Activated CD4-positive, alpha-beta T cell treated with anti-CD3 and anti-CD28 coated beads for 4 hours (primary cell): ENCODE measurements at regions not wholly inside any gene's neighbourhood (a gene's known extent, or its start where the extent isn't known, plus 50 kb on each side); places are given as distances from the start of the nearest gene placed in this dataset.

ENCODE experiments used
- DNase-seq, 2 donors: peaks; one replicate each; pipeline ENCODE4 v3.0.0-alpha.2; 2020

DNA sequence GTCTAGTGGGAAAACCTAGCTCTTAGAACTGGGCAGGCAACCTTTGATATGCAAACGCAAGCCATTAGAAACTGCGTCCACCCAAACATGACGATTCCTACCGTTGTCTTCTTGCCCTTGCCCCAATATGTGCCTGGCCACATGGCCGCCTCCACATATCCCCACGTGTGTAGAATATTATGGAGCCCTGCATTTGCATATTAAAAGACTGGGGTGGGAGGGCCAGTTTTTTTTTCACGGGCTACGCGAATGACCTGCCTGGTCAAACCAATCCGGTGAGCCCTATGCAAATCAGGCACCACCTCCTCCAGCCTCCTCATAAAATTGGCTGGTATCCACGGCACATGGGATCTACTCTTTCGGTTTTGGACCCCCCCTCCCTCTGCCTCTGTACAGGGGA lies 381.0 kb upstream of the RGMA start:
- no peak for DNase-seq

DNA sequence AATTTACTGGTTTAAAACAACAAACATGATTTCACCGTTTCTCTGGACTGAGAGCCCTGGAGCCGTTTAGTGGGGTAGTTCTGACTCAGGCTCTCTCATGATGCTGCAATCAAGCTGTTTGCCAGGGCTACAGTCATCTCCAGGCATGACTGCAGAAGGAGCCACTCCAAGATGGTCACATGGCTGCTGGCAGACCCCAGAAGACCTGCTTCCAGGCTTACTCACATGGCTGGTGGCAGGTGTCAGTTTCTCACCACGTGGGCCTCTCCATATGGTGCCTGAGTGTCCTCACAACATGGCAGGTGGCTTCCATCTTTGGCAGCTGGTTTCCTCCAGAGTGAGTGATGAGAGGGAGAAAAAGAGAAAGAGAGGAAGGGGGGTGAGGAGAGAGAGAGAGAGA lies 378.3 kb upstream of the RGMA start:
- no peak for DNase-seq

DNA sequence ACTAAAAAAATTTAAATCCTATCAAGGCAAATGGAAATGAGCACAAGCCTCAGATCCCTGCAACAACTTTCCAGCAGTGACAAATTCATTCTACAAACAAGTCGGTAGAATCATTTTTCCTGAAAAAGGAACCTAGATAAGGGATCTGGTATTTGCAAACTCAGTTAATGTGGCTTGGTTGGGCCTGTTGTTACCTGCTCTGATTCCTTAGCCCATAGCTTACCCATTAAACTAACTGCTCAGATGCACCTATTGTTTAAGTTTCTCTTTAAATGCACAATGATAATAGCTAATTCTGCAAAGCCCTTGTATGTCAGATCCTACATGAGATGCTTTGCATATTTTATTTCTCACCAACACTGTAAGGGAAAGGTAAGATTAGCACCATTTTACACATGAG lies 377.4 kb upstream of the RGMA start:
- DNase-seq = no peak

DNA sequence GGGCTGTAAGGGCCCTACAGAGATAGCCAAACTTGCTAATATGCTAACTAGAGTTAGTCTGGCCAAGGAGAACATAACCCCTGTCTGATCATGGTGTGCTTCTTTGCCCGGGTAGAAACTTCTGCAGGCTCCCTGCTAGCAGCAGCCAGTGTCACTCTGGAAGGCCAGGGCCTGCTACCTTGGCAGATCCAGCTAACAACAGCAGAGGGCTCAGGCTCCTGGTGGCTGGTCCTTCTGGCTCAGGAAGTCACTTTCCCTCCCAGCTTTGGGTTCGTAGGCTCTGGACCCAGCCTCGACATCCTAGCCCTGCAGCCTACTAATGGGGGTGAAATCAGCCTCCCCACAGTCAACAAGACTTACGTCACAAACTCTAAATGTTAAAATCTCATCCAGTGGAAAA lies 373.7 kb upstream of the RGMA start:
- no peak for DNase-seq

DNA sequence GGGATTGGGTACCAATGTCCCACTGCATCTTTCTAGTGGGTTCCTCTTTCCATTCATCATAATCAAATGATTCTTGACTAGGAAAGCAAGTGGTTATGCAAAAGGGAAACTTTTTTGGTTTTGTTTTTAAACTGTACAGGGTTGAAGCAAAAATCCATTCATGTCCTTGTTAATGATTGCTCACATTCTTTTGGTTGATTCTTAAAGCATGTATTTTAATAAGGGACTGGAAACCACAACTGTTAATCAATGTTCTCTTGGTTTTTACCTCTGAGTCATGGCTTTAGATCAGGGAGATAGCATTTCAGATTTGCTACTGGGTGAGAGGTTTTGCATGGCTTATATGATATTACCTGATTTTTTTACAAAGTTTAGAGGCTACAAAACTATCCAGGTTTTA lies 371.7 kb upstream of the RGMA start:
- no peak for DNase-seq

DNA sequence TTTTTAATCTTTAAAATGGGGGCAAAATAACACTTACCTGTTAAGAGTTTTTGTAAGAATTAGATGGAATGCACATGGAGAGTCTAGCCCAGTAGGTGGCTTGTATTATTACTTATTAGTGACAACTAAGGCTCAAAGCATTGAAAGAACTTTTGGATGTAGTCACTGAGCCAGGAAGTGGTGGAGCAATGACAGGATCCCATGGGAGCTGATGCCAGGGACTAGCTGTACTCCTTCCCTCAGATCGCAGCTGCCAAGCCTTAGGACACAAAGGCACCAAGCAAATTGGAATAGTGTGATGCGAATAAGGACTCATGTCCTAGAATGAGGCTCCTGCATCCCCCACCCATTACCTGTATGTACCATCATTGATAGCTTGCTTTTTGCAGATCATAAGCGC lies 370.4 kb upstream of the RGMA start:
- no peak for DNase-seq

DNA sequence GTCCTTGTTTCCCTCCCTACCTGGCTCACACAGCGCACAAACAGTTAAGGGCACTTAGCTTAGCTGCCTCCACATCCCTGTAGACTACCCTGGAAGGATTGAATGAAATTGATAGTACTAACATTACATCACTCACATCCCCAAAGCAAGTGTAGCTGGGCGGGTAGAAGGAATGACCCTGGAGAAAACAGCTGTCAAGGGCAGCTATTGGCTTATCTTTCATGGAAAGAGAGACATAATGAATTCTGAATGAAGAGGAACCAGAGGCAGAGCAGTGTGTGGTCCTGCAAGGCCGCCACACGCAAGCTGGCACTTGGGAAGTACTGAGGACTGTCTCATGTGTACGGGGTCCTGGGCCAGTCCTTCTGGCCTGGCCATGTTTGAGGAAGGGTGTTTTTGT lies 369.6 kb upstream of the RGMA start:
- no peak for DNase-seq

DNA sequence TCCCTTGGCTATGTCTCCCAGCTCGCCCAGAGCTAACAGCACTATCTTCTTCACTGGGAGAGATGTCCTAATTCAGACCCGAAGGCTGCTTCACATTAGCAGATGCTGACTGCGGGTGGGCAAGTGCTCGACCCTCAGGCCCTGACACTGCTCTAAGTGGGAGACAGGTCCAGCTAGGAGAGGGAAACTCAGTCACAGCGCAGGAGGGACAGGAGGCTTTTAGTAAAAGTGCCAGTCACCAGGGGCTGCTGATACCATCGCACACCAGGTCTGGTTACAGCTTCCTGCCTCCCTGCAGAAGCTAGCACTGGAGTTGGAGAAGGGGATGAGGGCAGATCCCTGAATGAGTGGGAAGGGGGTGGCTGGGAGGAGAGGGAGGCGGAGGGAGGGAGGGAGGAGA lies 365.8 kb upstream of the RGMA start:
- no peak for DNase-seq

DNA sequence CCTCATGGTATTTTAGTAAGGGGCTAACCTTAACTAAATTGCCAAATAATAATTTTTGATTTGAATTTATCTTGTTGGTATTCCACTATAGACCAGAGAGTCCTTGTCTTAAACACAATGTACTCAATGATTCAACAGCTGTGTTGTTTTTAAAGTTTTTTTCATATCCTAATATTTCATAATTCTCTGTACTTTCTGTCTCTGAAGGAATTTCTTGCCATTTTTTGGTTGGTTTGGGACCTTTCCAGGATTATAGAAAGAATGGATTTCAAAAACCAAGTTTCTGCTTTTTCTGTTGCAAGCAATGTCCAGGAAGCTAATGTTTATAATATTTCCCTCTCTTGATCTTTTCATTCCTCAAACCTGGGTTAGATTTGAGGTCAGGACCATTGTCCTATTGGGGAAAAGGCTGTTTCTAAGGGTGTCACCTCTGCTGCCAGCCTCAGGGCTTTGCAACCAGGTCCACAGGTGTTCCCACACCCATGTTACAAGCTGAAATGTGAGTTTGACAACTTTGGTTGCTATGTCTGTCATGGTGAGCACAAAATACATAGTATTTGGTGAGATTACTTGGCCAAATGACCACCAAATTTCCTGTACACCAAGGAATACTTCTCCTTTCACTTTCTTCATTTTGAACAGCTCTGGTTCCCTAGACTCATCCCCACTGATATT lies 363.7 kb upstream of the RGMA start:
- DNase-seq = no peak

DNA sequence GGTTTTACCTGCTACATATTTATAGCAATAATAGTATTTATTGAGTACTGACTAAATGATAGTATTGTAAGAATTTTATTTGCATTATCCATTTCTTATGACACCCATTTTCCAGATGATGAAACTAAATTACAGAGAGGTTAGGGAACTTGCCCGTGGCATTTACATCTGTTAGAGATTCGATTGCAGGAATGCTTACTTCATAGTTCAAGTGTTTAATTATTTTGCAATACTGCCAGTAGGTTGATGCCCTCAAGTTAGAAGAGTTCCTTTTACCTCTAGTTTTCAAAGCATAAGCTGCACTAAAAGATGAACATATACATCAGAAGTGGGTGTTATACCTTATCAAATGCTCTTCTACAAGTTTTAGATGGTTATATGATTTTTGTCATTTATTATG lies 362.8 kb upstream of the RGMA start:
- no peak for DNase-seq

DNA sequence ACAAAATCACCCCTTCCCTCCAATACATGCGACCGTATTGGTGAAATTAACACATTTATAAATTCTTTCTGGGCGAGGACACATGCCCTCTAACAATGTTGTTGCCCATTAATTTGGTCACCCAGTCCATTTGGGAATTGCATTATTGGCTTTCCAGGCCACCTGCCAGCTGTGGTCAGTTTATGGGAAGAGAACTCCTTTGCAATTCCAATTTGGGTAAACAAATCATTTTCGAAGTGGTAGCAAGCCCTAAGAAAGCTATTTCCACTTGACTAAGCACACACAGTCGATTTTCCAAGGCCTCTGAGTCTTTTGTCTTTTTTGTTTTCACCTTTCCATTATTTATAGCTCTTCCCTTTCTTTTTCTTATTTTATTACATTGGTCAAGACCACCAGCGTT lies 362.3 kb upstream of the RGMA start:
- DNase-seq = no peak

DNA sequence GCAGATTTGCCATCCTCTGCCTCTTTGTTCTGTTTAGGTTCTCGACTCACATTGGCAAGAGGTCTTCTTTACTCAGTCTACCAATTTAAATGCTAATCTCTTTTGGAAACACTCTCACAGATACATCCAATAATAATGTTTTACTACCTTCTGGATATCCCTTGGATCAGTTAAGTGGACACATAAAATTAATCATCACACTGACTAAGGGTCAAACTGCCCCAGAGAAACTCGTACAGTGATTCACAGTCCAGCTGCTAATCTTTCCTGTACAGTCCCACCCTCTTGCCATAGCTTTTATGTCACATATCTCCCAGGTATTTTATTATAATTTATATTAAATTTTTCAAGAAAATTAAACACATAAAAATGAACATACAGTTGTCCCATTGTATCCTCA lies 360.8 kb upstream of the RGMA start:
- DNase-seq = no peak

DNA sequence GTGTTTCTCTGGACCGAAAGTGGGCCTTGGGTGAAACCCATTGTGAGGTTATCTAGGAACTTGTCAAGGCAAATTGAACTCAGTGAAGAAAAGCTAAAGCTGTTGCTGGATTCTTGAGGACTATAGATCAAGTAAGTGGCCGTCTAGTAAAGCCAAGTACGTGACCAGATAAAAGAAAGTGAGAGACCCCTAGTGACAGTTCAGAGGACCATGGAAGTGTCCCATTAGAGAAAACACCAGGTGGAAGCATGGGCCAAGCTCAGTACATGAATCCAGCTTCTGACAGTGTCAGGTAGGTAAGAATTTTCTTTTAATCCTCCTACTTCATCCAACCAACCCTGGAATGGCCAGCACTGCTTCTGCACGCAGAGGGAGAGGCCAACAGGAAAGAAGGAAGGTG lies 349.3 kb upstream of the RGMA start:
- no peak for DNase-seq

DNA sequence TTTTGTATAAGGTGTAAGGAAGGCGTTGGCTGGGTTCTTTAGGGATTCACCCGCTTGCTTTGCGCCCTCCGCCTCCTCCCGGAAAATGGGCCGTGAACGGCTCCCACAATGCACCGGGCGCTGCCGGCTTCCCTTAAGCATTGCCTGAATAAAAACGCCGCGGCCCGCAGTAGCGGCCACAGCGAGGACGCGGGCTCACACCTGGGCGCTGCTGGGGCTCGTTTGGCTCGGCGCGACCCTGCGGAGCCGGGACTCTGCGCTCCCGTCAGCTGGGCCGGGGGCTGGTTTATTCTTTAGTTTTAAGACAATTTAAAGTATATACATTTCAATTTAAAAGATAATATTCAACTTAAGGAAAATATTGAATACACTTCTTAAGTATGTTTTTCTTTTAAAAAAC lies 343.5 kb upstream of the RGMA start:
- no peak for DNase-seq

DNA sequence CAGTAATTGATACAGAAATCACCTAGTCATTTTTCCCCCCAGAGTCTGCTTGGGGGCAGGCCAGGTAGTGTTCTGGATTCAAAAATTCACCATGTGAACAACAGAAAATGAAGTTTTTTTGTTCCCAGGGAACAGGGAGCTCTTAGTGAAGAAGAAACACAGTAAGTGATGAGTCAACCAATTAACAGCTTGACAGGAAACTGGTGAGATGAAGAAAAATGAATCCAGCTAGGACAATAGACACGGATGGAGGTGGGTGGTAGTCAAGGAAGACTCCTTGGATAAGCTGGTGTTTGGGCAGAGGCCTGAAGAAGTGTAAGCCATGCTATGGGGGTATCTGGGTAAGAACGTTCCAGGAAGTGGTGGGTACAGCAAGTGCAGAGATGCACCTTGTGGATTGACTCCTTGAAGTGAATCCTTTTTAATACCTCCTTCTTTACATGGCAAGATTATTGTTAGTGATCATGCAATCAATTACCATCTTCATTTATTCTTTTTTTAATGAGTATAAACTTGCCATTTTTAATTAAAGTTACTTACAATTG lies 339.9 kb upstream of the RGMA start:
- no peak for DNase-seq

DNA sequence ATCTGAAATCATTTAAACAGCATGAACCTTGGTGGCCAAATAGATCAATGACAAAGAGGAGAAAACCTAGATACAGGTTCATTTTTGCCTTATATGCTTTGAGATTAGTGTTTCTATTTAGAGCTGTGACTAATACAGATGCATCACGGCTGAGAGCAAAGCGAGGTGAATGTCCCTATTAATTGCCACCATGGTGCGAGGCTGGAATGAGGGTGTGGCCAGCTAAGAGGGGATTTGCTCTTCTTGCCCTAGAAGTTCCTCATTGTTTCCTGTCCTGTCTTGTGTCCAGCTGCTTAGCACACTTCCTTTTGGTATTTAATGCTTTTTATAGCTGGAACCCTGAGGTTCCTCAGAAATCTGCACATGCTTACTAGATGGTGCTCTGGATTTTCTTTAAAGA lies 339.1 kb upstream of the RGMA start:
- DNase-seq = no peak

DNA sequence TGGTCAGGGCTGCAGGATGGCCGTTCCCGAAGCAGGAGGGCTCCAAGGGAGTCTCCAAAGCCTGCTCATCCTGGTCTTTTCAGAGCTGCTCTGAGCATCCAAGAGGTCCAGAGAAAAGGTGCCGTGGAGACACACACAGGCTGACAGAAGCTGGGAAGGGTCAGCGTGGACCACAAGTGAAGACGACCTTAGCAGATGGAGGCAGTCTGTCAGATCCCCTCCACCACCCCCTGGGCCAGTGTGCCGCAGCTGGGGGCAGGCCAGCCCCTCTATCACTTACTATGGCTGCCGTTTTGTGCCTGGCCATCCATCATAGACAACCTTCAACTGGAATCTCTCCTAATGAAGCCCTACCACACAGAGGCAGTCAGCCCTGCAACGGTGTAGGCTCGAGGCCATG lies 335.1 kb upstream of the RGMA start:
- no peak for DNase-seq

DNA sequence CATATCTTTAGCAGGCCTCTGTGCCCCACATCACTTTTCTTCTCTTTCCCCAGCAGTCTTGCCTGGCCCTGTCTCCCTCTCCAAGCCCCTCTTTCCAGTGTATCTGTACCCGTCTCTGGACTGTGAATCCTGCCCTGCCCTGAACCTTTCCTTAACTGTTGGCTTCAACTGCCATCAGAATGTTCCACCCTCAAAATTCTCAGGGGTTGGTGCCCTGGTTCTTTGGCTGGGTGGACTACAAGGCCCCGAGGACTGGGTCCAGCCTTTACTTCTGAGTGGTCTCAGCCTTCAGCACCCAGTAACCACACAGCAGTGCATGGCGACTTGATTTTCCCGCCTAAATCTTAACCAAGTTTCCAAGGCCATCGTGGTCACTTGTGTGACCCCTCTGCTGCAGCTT lies 333.5 kb upstream of the RGMA start:
- no peak for DNase-seq

DNA sequence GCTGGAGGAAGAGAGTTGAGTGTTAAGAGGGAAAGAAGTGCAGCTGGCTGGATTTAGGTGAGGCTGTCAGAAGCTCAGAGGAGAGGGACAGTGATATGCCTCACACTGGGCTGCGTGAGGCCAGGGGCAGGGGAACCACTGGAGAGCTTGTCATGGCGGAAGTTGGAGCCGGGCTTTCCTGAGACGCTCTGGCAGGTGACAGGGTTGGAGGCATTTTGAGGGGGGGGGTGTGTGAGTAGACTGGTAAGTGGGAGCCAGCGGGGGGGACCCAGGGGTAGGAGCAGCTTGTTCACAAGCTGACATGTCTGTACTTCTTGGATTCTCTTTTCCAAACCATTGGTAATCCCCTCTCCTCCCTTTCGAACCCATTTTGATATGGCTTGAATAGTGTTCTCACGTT lies 331.5 kb upstream of the RGMA start:
- DNase-seq = no peak

DNA sequence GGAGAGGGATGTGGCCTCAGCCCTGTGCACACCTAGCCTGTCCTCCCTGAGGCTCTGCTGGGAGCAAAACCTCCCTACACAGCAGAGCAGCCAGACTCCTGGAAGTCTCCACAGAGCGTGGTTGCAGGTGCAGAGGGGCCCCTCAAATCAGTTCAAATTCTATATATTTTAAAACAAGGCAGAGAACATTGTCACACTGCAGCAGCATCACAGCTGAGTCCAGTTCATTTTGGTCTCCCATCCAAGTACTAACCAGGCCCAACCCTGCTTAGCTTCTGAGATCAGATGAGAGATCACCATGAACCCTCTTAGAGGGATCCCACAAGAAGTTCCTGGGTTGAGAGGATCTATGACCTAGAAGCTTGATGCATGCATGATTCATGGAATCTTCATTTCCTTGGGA lies 331.0 kb upstream of the RGMA start:
- no peak for DNase-seq

DNA sequence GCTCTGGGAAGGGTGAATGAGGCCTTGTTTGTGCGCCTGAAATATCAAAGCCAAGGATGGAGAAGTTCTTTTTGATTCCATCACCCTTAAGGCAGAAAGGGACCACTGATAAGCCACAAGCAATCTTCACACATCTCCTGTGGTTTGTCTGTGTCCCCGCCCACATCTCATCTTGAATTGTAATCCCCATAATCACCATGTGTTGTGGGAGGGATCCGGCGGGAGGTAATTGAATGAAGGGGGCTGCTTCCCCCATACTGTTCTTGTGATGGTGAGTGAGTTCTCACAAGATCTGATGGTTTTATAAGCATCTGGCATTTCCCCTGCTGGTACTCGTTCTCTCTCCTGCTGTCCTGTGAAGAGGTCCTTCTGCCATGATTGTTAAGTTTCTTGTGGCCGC lies 329.6 kb upstream of the RGMA start:
- no peak for DNase-seq

DNA sequence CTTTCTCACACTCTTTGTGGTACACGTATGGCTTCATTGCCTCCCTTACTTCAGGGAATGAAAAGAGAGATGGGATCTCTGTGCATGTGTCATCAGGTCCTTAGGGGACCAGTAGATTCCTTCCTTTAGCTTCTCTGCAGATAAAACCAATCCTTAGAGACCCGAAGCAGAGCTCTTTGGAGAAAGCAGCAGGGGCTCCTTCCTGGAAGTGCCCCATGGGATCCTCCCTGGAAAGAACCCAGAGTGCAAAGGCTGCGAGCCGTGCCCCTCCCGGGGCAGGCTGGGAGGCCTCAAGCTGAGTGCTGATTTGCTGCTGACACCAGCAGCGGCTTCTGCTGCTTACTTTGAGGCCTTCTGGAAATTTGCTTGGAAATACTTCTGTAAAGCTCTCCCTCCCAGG lies 328.6 kb upstream of the RGMA start:
- no peak for DNase-seq

DNA sequence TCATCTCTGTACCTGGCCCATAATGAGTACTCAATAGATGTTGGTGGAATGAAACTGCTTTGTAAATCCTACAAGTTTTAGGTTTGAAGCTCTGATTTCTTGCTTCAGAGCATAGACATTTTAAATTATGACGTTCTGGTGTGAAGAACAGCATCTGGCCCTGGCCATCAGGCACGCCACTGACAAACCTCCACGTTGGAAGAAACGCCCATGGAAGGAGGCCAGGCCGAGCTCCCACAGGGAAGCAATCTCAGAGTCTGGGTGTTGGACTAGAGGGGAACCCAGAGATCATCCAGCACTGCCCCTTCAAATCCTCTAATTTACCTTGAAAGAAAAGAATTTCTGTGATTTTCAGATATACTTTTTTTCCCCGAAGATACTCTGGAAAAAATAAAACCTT lies 328.1 kb upstream of the RGMA start:
- no peak for DNase-seq

DNA sequence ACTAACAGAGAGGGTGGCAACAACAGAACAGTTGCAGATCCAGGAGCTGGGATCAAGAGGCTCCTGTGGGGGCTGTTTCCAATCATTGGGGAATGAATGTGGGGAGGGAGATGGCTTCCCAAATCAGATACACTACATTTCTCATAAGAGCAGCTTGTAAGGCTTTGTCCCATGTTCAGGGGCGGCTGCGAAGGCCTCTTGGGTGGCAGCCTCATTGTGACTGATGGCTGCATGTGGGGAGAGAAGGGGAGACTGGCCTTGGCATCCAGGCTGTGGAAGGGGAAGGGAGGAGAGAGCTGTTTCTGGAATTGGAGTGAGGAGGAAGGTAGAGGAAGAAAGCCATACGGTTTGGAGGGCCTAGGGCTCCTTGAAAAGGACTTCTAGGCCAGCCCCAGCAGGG lies 326.6 kb upstream of the RGMA start:
- no peak for DNase-seq

DNA sequence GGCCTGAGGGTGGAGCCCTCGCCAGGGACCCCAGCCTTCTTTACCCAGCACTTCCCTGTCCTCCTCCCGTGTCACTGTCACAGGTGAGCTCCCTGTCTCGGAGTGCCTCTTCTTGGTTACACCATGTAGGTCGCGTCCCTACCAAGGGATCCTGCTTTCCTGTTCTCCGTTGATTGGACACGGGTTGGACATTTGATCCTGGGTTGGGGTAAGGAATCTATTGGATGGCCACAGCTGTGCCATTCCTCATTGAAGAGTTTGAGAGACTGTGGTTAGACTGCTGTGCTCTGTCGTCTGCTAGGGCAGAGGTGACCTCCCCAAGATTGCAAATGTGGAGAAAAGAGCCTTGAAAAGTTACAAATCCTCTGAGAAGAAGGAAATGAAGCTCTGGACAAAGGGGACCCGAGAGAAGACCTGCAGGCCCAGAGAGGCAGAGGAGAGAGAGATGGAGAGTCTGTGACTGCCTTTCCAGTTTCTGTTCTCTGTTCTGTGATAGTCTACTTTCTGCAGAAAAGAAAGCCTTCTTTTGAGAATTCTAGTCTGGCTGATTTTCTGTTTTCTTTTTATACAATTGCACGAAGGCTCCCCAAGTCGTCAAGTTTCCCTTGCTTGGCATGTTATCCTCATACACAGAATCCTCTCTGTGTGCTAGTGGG lies 325.7 kb upstream of the RGMA start:
- DNase-seq = no peak
